ENCODE measurements at regions not wholly inside any gene's neighbourhood (a gene's known extent, or its start where the extent isn't known, plus 50 kb on each side); places are given as distances from the start of the nearest gene placed in this dataset.

- Histone ChIP-seq H2BK5ac (ENCODE audit: low read depth, low read length, poor library complexity, severe bottlenecking) (no peak overlapping the region), H3K23ac (ENCODE audit: low read depth, low read length) (no peak overlapping the region), H3K4me3 (ENCODE audit: insufficient read depth, low read depth, low read length) (no peak overlapping the region), H3K18ac (ENCODE audit: low read depth, low read length) (no peak overlapping the region), H3K4ac (ENCODE audit: low read depth, low read length) (no peak overlapping the region), H3K27me3 (ENCODE audit: control insufficient read depth, insufficient read depth, low read length) (no peaks in the 10 kb centered on the region), H3K4me1 (ENCODE audit: control insufficient read depth, insufficient read depth, low read length) (peaks cover 2% of the 10 kb centered on the region; the same call in 1 of the 2 replicates), H2BK15ac (ENCODE audit: low read depth, low read length) (no peak overlapping the region), H3K9me1 (ENCODE audit: insufficient read depth, low read length) (no peaks in the 10 kb centered on the region; the same call in 1 of the 2 replicates), H3K9ac (ENCODE audit: low read depth, low read length) (no peak overlapping the region), H2AK9ac (replicated peaks; ENCODE audit: low read depth, low read length, poor library complexity) (no peak overlapping the region), H2AK5ac (ENCODE audit: low read depth, low read length) (no peak overlapping the region), H4K8ac (ENCODE audit: low read depth in 2 of 2, low read length in 2 of 2) (no peak overlapping the region), H3K36me3 (ENCODE audit: control insufficient read depth, insufficient read depth, low read length) (no peaks in the 10 kb centered on the region), H2BK120ac (ENCODE audit: low read depth, low read length) (no peak overlapping the region), H2BK20ac (ENCODE audit: low read depth, low read length) (no peak overlapping the region), H3K4me2 (ENCODE audit: low read depth, low read length) (no peak overlapping the region), H3K79me1 (ENCODE audit: low read depth in 1 of 2, low read length in 2 of 2) (no peaks in the 10 kb centered on the region), H3K9me3 (ENCODE audit: control insufficient read depth, insufficient read depth, low read length) (peaks cover 10% of the 10 kb centered on the region; the same call in 1 of the 2 replicates), H3K56ac (ENCODE audit: extremely low read depth, insufficient read depth, low read length) (no peak overlapping the region), H4K20me1 (ENCODE audit: insufficient read depth, low read length) (no peaks in the 10 kb centered on the region), H3K14ac (replicated peaks; ENCODE audit: low read depth, low read length) (no peak overlapping the region), H4K5ac (ENCODE audit: low read depth, low read length) (no peak overlapping the region), H3K27ac (ENCODE audit: insufficient read depth, low read length) (no peak overlapping the region), H4K91ac (ENCODE audit: insufficient read depth, low read depth, low read length) (no peak overlapping the region), H2AFZ (replicated peaks; ENCODE audit: low read length, poor library complexity) (no peak overlapping the region)
- dilution Hi-C loops (cut with HindIII; ENCODE audit: low sequenced_read_pairs, unreplicated experiment) = no loop called here
- BruUV-seq (replicated peaks) = no TSS peak
- DNase-seq (no peak), ATAC-seq (ENCODE audit: low read depth) (no peak)
- WGBS, 2 experiments (ENCODE audit: extremely low coverage in 2 of 2, insufficient read length in 1 of 2) = no CpG with 5 or more reads among the region's 5 CpGs
- in situ Hi-C loops (cut with MboI; ENCODE audit: low sequenced_read_pairs) = no loop called here
- intact Hi-C loops (cut with micrococcal nuclease) = no loop called here
- POLR2A ChIA-PET (ENCODE audit: unreplicated experiment) = no interaction called here
- TF ChIP-seq MAFK (IDR thresholded peaks at IDR 0.05; ENCODE audit: low read depth, low read length) = no peak
- TF ChIP-seq CEBPB (IDR thresholded peaks at IDR 0.05; ENCODE audit: low read depth, low read length) = no peak
- no peak for TF ChIP-seq USF2 (IDR thresholded peaks at IDR 0.05; ENCODE audit: low read depth, low read length)
- TF ChIP-seq BHLHE40 (IDR thresholded peaks at IDR 0.05; ENCODE audit: low read depth, low read length) = no peak
- no peak for TF ChIP-seq CHD1 (IDR thresholded peaks at IDR 0.05; ENCODE audit: low read depth, low read length)
- TF ChIP-seq RFX5 (IDR thresholded peaks at IDR 0.05; ENCODE audit: low read depth, low read length) = no peak
- no peak for TF ChIP-seq MAZ (IDR thresholded peaks at IDR 0.05; ENCODE audit: borderline replicate concordance, low read depth, low read length)
- TF ChIP-seq ELK1 (IDR thresholded peaks at IDR 0.05; ENCODE audit: borderline replicate concordance, low read depth, low read length) = no peak
- TF ChIP-seq CTCF (conservative IDR thresholded peaks at IDR 0.05; ENCODE audit: low read depth, low read length) = no peak
- no peak for TF ChIP-seq RAD21 (IDR thresholded peaks at IDR 0.05; ENCODE audit: low read length)
- TF ChIP-seq MXI1 (IDR thresholded peaks at IDR 0.05; ENCODE audit: borderline replicate concordance, low read depth, low read length) = no peak
- TF ChIP-seq RCOR1 (IDR thresholded peaks at IDR 0.05; ENCODE audit: insufficient replicate concordance, low read length) = no peak
- TF ChIP-seq NFE2L2 (IDR thresholded peaks at IDR 0.05; ENCODE audit: low read depth, low read length) = no peak
- TF ChIP-seq POLR2A (IDR thresholded peaks at IDR 0.05; ENCODE audit: low read depth, low read length) = no peak
- no peak for TF ChIP-seq FOS (IDR thresholded peaks at IDR 0.05; ENCODE audit: low read depth, low read length)
- CTCF ChIA-PET = no interaction called here
Observed at GRCh38 chr1:214846276-214846675, 236.3 kb upstream of the KCNK2 start.

Measured in IMR-90 (cell line).